ENCODE measurements at regions not wholly inside any gene's neighbourhood (a gene's known extent, or its start where the extent isn't known, plus 50 kb on each side); places are given as distances from the start of the nearest gene placed in this dataset.

GRCh38 chr4:11900359-11900758, 471.7 kb upstream of the HS3ST1 start:
- DNase-seq = no peak

GRCh38 chr4:11898796-11899195, 470.1 kb upstream of the HS3ST1 start:
- no peak for DNase-seq

- DNase-seq = no peak
Measured at GRCh38 chr4:11895766-11896165, 467.1 kb upstream of the HS3ST1 start.

GRCh38 chr4:11894977-11895376, 466.3 kb upstream of the HS3ST1 start:
- DNase-seq = no peak

- DNase-seq = no peak
Measured at GRCh38 chr4:11894221-11894620, 465.5 kb upstream of the HS3ST1 start.

- no peak for DNase-seq
Measured at GRCh38 chr4:11889099-11889498, 460.4 kb upstream of the HS3ST1 start.

- no peak for DNase-seq
Measured at GRCh38 chr4:11881947-11882346, 453.3 kb upstream of the HS3ST1 start.

GRCh38 chr4:11881364-11881763, 452.7 kb upstream of the HS3ST1 start:
- no peak for DNase-seq

- DNase-seq = no peak
Measured at GRCh38 chr4:11878241-11878640, 449.5 kb upstream of the HS3ST1 start.

- no peak for DNase-seq
Measured at GRCh38 chr4:11876104-11876503, 447.4 kb upstream of the HS3ST1 start.

GRCh38 chr4:11869191-11869870, 440.6 kb upstream of the HS3ST1 start:
- DNase-seq = no peak

- no peak for DNase-seq
Measured at GRCh38 chr4:11866391-11866790, 437.7 kb upstream of the HS3ST1 start.

- no peak for DNase-seq
Measured at GRCh38 chr4:11860996-11861395, 432.3 kb upstream of the HS3ST1 start.

GRCh38 chr4:11857881-11858280, 429.2 kb upstream of the HS3ST1 start:
- no peak for DNase-seq

GRCh38 chr4:11847167-11847566, 418.5 kb upstream of the HS3ST1 start:
- no peak for DNase-seq

- DNase-seq = no peak
Measured at GRCh38 chr4:11843927-11844326, 415.2 kb upstream of the HS3ST1 start.

GRCh38 chr4:11843340-11843739, 414.6 kb upstream of the HS3ST1 start:
- DNase-seq = no peak

- no peak for DNase-seq
Measured at GRCh38 chr4:11842620-11843263, 414.0 kb upstream of the HS3ST1 start.

- DNase-seq = no peak
Measured at GRCh38 chr4:11839889-11840288, 411.2 kb upstream of the HS3ST1 start.

GRCh38 chr4:11831739-11832138, 403.0 kb upstream of the HS3ST1 start:
- DNase-seq = no peak

GRCh38 chr4:11824566-11824965, 395.9 kb upstream of the HS3ST1 start:
- DNase-seq = no peak

GRCh38 chr4:11821772-11822430, 393.2 kb upstream of the HS3ST1 start:
- DNase-seq = no peak

GRCh38 chr4:11817088-11817487, 388.4 kb upstream of the HS3ST1 start:
- no peak for DNase-seq

- no peak for DNase-seq
Measured at GRCh38 chr4:11814758-11815157, 386.1 kb upstream of the HS3ST1 start.
